Adrenal gland (tissue), 9 donors: ENCODE measurements at regions not wholly inside any gene's neighbourhood (a gene's known extent, or its start where the extent isn't known, plus 50 kb on each side); places are given as distances from the start of the nearest gene placed in this dataset.

Source experiments
- DNase-seq, 7 donors: peaks; one replicate each; pipeline ENCODE4 v3.0.0-alpha.2; 2019 to 2020
- H3K27ac ChIP-seq, 5 donors: fragments of 200-600 bp; sonication (generic) in 4 of 5; 1 replicate in 3 of 5; 2 replicates in 2 of 5; pipeline versions ENCODE4 v1.5.1 to v1.8.0; 2016 to 2020; ENCODE audit warnings: mild to moderate bottlenecking in 1 of 5
- H3K27me3 ChIP-seq: fragments of 200-600 bp; 2 replicates; pipeline ENCODE4 v1.8.0; 2021
- H3K36me3 ChIP-seq, 2 donors: fragments of 200-600 bp; replicated peaks in 1 of 2; 1 replicate in 1 of 2; 2 replicates in 1 of 2; pipeline versions ENCODE4 v1.5.1 to v1.8.0; 2018 to 2022
- H3K4me1 ChIP-seq, 2 donors: fragments of 200-600 bp; replicated peaks in 1 of 2; 1 replicate in 1 of 2; 2 replicates in 1 of 2; pipeline versions ENCODE4 v1.5.1 to v1.8.0; 2018 to 2021
- H3K4me3 ChIP-seq, 4 donors: fragments of 200-600 bp; sonication (generic) in 3 of 4; one replicate each; pipeline ENCODE4 v1.5.1; 2016 to 2018
- H3K9me3 ChIP-seq, 3 donors: fragments of 200-600 bp; sonication (generic) in 1 of 3; replicated peaks in 1 of 3; 1 replicate in 2 of 3; 2 replicates in 1 of 3; pipeline versions ENCODE4 v1.5.1 to v1.8.0; 2016 to 2021
- CTCF ChIP-seq, 6 experiments: fragments of 450-650 bp in 4 of 6; fragments of 200-600 bp in 2 of 6; sonication (generic) in 1 of 6; IDR thresholded peaks; 1 replicate in 5 of 6; 2 replicates in 1 of 6; pipeline versions ENCODE4 v1.5.1 to v1.8.0; 2016 to 2021; ENCODE audit warnings: antibody characterized with exemption in 6 of 6, mild to moderate bottlenecking in 2 of 6, moderate library complexity in 1 of 6
- POLR2A ChIP-seq, 2 donors: fragments of 450-650 bp; IDR thresholded peaks; one replicate each; pipeline ENCODE4 v1.6.1; 2017; ENCODE audit warnings: antibody characterized with exemption in 2 of 2, mild to moderate bottlenecking in 2 of 2, moderate library complexity in 1 of 2
- WGBS, 4 donors: extraction: QIAGEN DNeasy Blood & Tissue Kit in 2 of 4; methylation state at CpG; one replicate each; pipeline versions ENCODE4 v1.1.5 to v1.1.7; 2013 to 2017; 5-methylcytosine and 5-hydroxymethylcytosine counted together
- intact Hi-C, 2 donors: fragments of 100-400 bp; cut with DNase I; formaldehyde crosslinking; loops; one replicate each; pipeline versions ENCODE4 v1.14.1 to v1.15.0; 2022 to 2023
- donor health status: healthy with polysubstance abuse.
- donor health status: Bipolar disorder and iron deficiency.
- donor health status: DM: yes; HTN: yes; CAD: no.
- donor health status: DM: no; HTN: no; CAD: no.
- donor health status: DM: no; HTN: no; CAD: no.

DNA sequence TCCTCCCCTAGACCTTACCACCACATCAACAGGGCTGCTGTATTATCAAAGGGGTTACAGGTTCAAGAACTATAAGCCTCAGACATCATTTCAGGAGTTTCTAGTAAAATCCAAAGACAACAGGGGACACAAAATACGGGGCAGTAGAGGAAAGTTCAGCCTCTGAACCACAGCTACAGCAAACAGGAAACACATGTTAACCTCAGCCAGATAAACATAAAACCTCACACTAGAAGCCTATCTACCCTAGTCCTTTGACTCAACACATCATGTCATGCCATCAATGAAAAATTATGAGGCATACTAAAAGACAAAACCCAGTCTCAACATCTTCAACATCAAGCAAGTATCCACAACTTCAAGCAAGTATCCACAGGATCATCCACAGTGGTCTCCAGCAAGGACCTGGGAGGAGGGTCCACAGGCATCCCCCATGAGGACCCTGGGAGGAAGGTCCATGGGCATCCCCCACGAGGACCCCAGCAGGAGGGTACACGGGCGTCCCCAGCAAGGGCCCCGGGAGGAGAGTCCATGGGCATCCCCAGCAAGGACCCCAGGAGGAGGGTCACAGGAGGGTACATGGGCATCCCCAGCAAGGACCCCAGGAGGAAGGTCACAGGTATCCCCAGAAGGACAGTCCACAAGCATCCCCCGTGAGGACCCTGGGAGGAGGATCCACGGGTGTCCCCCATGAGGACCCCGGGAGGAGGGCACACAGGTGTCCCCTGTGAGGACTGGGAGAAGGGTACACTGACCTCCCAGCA is 440.0 kb downstream of the MATN1 start:
- no peak overlapping the region for H3K4me3 ChIP-seq
- TF ChIP-seq POLR2A (IDR thresholded peaks at IDR 0.05) (no peak), CTCF (IDR thresholded peaks at IDR 0.05) (no peak)
- no peaks in the 10 kb centered on the region for H3K4me1 ChIP-seq
- intact Hi-C loops: no loop called here
- 67 to 86% (median 79%) methylated on average over 2 to 8 of the region's 8 CpGs for WGBS, 4 donors
- peaks cover 0 to 6% (median 0%) of the 10 kb centered on the region in 3 donors for H3K9me3 ChIP-seq
- no peaks in the 10 kb centered on the region for H3K36me3 ChIP-seq
- no peak overlapping the region for H3K27ac ChIP-seq
- DNase-seq: peak in 1 of 7 donors; percentile 30
- H3K27me3 ChIP-seq: peaks cover 4% of the 10 kb centered on the region

GRCh38 chr1:30280572-30280971 is 442.8 kb downstream of the MATN1 start:
- Histone ChIP-seq H3K4me3 (no peak overlapping the region), H3K9me3 (peaks cover 0 to 6% (median 0%) of the 10 kb centered on the region in 3 donors), H3K36me3 (no peaks in the 10 kb centered on the region), H3K27me3 (peaks cover 4% of the 10 kb centered on the region), H3K27ac (no peak overlapping the region), H3K4me1 (no peaks in the 10 kb centered on the region)
- TF ChIP-seq POLR2A (IDR thresholded peaks at IDR 0.05): no peak
- TF ChIP-seq CTCF (IDR thresholded peaks at IDR 0.05): no peak
- DNase-seq: no peak
- WGBS, 4 donors: 79 to 89% (median 82%) methylated on average over 2 of the region's 2 CpGs
- intact Hi-C loops: no loop called here

- WGBS, 4 donors: 77 to 87% (median 81%) methylated on average over 6 of the region's 6 CpGs
- Histone ChIP-seq H3K27ac (no peak overlapping the region), H3K4me1 (no peaks in the 10 kb centered on the region), H3K36me3 (no peaks in the 10 kb centered on the region), H3K27me3 (peaks cover 4% of the 10 kb centered on the region), H3K4me3 (no peak overlapping the region), H3K9me3 (peaks cover 0 to 6% (median 0%) of the 10 kb centered on the region in 3 donors)
- intact Hi-C loops: no loop called here
- no peak for TF ChIP-seq POLR2A (IDR thresholded peaks at IDR 0.05)
- TF ChIP-seq CTCF (IDR thresholded peaks at IDR 0.05): no peak
- DNase-seq: peak in 1 of 7 donors; percentile 47
Observed at GRCh38 chr1:30277911-30278310, 445.5 kb downstream of the MATN1 start.

DNA sequence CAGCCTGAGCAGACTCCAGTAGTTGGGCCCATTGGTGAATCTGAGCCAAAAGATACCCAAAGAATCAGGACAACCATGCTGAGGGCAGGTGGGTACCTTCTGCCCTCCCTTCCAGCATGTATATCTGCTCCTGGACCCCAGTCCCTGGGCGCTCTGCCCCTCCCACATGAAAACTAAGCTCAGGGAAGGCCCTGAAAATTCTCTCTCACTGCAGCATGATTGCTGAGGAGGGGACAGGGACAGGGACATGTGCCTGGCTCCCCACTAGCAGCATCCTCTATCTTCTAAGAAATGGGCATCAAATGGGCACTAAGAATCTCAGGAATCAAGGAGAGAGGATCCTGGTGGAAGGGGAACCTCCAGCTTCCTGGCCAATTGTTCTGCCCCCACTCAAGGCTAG is 446.0 kb downstream of the MATN1 start:
- H3K9me3 ChIP-seq: peaks cover 0 to 6% (median 0%) of the 10 kb centered on the region in 3 donors
- H3K4me1 ChIP-seq: no peaks in the 10 kb centered on the region
- peak in 1 of 7 donors; percentile 18 for DNase-seq
- H3K4me3 ChIP-seq: no peak overlapping the region
- peaks cover 4% of the 10 kb centered on the region for H3K27me3 ChIP-seq
- WGBS, 4 donors: 75 to 93% (median 86%) methylated on average over 1 of the region's 1 CpG
- intact Hi-C loops: no loop called here
- no peaks in the 10 kb centered on the region for H3K36me3 ChIP-seq
- H3K27ac ChIP-seq: no peak overlapping the region
- TF ChIP-seq CTCF (IDR thresholded peaks at IDR 0.05) (no peak), POLR2A (IDR thresholded peaks at IDR 0.05) (no peak)
